HG03520 (cell line): ENCODE measurements at regions not wholly inside any gene's neighbourhood (a gene's known extent, or its start where the extent isn't known, plus 50 kb on each side); places are given as distances from the start of the nearest gene placed in this dataset.

ENCODE experiments used
- ATAC-seq: cut with Tn5 transposase; IDR thresholded peaks from one replicate; pipeline ENCODE4 v1.9.1; 2021; ENCODE audit warnings: mild to moderate bottlenecking, moderate library complexity; ENCODE audit not compliant: unreplicated experiment

GRCh38 chr14:53810221-53810620 is 146.4 kb downstream of the BMP4 start:
- ATAC-seq, result no peak

DNA sequence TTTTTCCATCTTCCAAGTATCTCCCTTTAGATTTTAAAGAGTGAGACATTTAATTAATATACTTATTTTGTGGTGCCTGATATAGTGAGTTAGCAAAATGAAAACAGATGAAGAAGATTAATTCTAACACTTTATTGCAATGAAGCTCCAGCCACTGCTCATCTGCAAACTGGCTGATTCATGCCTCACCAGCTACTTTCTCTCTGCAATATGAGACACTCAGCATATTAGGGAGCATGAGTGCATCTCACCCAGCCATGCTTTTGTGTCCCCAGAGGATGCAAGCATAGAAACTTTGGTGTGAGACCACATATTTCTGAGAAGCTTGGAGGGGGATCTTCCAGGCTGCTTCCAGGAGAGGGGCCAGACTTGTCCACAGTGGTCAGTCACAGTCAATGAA is 148.6 kb downstream of the BMP4 start:
- ATAC-seq, result no peak

GRCh38 chr14:53807542-53807941 is 149.1 kb downstream of the BMP4 start:
- ATAC-seq, result no peak

DNA sequence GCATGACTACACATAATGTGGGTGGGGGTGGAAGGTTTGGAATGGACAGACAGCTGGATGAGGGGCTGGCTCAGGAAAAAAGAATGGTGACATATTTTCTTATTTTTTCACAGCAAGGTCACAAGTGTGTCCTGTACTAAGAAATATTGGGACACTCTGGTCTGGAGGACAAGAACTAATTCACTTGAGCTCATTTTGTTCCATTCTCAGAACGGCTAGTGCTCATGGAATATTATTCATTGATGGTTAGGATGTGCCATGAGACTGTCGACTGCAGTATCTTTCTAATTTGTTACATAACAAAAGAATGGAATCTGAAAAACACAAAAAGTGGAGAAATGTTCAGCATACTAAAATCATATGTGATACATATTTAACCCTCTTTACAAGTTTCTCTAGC is 149.5 kb downstream of the BMP4 start:
- no peak for ATAC-seq

GRCh38 chr14:53796734-53797133 is 159.9 kb downstream of the BMP4 start:
- ATAC-seq, result no peak

GRCh38 chr14:53793790-53794505 is 162.7 kb downstream of the BMP4 start:
- no peak for ATAC-seq

DNA sequence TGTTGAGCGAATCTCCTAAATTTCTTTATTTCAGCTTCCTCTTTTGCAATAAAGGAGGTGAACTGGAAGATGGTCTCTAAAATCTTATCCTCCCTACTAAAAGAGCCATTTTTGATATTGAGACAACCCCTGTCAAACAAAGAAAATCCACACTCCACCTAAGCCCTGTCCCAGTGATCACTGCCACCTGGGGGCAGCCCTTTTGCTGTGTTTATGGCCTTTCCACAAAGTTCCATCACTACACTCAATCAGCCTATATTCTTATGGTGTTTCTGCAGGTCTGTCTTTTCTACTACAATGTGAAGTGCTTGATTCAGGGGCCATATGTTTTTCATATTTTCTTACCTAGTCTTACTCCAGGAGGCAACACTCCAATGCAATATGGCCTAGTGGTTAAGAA is 163.7 kb downstream of the BMP4 start:
- ATAC-seq, result no peak

- no peak for ATAC-seq
These were observed 165.7 kb downstream of the BMP4 start for GRCh38 chr14:53790731-53791500.

DNA sequence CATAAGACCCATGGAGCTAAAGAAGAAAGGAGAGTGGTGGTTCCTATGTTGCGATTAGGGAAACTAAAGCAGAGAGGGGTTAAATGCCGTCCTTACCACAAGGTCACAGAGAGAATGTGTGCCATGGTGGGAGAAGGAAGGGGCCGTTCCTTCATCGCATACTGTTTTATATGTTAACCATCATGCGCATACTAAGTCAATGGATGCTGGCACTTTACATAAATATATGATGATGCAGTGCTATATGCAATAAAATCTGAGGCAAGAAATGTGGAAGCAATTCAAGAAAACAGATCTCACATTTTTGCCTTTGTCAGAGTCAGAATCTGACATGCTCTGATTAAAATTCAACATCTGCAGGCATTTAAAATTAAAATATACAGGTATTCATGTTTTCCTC is 168.1 kb downstream of the BMP4 start:
- no peak for ATAC-seq

- ATAC-seq, result no peak
These were observed 170.6 kb downstream of the BMP4 start for GRCh38 chr14:53786045-53786444.

- ATAC-seq, result no peak
These were observed 171.9 kb downstream of the BMP4 start for GRCh38 chr14:53784688-53785087.

DNA sequence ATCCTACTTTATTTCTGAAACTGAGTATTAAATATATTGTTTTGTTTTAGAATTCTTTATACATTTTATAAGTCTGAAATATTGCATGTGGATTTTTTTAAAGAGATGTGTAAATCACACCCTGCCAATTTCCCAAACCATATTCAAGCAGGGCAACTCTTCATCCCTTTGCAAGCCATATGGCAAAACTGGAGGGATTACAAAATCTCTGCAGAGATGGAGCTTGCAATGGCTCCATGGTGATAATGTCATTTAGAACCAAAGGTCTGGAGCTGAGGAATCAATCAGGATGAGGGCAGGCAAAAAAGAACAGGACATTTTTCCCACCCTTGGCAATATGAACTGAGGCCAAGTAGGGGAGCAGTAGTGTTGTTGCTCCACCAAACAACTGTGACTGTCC is 173.4 kb downstream of the BMP4 start:
- ATAC-seq, result no peak

DNA sequence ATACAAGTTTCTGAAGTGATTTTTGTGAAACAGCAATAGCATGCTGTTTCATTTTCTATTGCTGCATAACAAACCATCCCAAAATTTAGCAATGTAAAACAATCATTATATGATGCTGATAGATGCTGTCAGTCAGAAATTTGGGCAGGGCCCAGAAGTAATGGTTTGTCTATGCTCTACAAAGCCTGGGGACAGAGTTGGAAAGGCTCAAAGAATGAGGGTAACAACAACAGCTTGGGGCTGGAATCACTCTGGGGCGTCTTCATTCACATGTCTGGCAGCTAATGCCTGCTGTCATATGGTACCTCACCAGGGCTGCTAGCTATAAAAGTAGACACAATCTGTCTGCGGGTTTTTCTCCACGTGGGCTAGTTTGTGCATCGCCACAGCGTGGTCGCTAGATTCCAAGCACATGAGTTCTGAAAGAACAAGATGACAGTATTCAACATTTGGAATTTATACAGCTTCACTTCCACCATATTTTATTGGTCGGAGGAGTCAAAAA is 176.5 kb downstream of the BMP4 start:
- no peak for ATAC-seq

DNA sequence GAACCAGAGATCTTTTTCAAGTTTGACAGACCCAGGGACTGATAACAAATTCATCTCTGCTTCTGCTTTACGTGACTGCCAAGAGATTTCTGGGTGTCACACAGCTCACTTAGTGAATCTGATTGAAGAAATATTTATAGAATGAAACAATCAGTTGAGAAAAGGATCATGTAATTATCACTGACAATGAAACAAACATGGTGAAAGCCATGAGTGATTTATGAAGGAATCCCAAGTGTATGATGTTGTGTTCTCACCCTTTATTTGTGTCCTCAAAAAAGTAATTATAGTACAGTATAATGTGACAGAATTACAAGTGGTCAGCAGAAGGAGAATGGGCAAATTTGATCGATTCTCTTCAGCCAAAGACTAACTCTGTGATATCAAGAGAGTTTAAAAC is 177.3 kb downstream of the BMP4 start:
- ATAC-seq, result no peak

DNA sequence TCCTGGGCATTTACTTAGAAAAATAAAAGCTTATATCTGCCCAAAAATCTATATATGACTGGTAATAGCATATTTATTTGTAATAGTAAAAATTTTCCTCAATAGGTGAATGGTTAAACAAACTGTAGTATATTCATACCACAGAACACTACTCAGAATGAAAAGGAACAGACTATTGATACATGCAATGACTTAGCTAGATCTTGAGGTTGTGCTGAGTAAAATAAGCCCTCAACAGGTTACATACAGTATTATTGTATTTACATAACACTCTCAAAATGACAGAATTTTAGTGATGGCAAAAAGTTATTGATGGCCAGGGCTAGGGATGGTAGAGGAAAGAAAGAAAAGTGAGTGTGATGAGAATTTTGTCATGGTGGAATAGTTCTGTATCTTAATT is 178.4 kb downstream of the BMP4 start:
- no peak for ATAC-seq

- no peak for ATAC-seq
These were observed 183.7 kb downstream of the BMP4 start for GRCh38 chr14:53772936-53773335.

DNA sequence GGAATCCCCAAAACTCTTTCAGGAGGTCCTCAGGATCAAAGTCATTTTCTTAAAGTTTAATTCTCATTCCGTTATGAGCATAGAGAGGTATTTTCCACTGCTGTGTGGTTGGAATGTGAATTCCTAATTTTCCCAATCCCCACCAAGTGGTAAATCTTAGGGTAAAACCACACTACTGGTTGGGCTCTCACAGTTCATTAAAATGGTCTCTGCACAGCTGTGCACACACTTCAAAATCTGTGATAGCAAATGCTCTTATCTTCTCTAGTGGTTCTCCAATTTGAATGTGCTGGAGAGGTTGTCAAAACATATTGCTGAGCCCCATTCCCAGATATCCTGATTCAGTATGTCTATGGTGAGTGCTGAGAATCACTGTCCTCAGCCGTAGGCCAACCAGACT is 189.1 kb downstream of the BMP4 start:
- no peak for ATAC-seq

GRCh38 chr14:53766601-53767000 is 190.0 kb downstream of the BMP4 start:
- ATAC-seq, result no peak

DNA sequence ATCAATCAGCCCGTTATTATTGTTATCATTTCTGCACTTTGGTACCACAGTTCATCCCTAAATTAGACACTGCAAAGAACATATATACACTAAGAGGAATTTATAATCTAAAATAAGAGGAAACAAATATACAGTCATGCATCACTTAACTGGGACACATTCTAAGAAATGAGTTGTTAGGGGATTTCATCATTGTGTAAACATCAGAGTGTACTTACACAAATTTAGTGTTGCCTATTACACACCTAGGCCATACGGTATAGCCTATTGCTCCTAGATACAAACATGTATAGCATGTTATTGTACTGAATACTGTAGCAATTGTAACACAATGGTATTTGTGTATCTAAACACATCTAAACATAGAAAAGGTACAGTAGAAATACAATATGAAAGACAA is 190.5 kb downstream of the BMP4 start:
- no peak for ATAC-seq

DNA sequence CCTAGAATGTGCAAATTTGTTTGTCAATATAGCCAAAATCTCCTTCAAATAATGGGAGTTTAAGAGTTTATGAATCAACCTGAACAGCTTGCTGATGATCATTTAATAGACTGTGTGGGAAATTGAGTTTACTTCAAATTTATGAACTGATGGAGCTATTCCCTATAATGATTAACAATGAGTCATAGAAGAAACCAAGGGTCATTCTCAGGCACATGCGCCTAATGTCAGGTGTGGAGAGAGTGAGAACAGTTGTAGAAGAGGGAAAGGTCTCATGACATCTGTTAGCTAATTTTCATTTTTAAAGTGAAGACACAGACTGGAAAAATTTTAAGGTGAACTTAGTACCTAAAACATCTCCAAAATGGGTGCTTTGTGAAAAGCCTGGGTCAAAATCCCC is 191.8 kb downstream of the BMP4 start:
- ATAC-seq, result no peak

DNA sequence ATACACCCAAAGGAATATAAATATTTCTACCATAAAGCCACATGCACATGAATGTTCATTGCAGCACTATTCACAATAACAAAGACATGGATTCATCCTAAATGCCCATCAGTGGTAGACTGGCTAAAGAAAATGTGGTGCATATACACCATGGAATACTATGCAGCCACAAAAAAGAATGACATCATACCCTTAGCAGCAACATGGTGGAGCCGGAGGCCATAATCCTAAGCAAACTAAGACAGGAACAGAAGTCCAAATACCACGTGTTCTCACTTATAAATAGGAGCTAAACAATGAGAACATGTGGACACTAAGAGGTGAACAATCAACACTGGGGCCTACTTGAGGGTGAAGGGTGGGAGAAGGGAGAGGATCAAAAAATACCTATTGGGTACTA is 198.5 kb downstream of the BMP4 start:
- ATAC-seq, result no peak

GRCh38 chr14:53757732-53758131 is 198.9 kb downstream of the BMP4 start:
- no peak for ATAC-seq
